Heart right ventricle (tissue), 16 donors: ENCODE measurements at regions not wholly inside any gene's neighbourhood (a gene's known extent, or its start where the extent isn't known, plus 50 kb on each side); places are given as distances from the start of the nearest gene placed in this dataset.
"Not testable (repeated sequence)": the region's sequence is repeated elsewhere in the genome, so short reads cannot be mapped to it uniquely, and the experiment has no call there.

ENCODE experiments used
- ATAC-seq, 8 donors: fragments of 200-7000 bp; cut with Tn5 transposase; one replicate each; pipeline ENCODE4 v1.9.1; 2020; ENCODE audit warnings: mild to moderate bottlenecking in 8 of 8, moderate library complexity in 8 of 8, moderate number of reproducible peaks in 1 of 8
- DNase-seq, 2 donors: peaks; one replicate each; pipeline ENCODE4 v3.0.0-alpha.2; 2020
- H3K27ac ChIP-seq, 10 donors: fragments of 200-600 bp; sonication (generic) in 2 of 10; one replicate each; pipeline versions ENCODE4 v1.5.0 to v1.8.0; 2020 to 2022; ENCODE audit warnings: mild to moderate bottlenecking in 3 of 10
- H3K27me3 ChIP-seq, 7 donors: fragments of 200-600 bp; one replicate each; pipeline ENCODE4 v1.8.0; 2021 to 2022; ENCODE audit warnings: mild to moderate bottlenecking in 2 of 7
- H3K36me3 ChIP-seq, 9 donors: fragments of 200-600 bp; sonication (generic) in 1 of 9; one replicate each; pipeline versions ENCODE4 v1.5.0 to v1.8.0; 2020 to 2022; ENCODE audit warnings: mild to moderate bottlenecking in 2 of 9
- H3K4me1 ChIP-seq, 9 donors: fragments of 200-600 bp; sonication (generic) in 1 of 9; one replicate each; pipeline versions ENCODE4 v1.5.0 to v1.8.0; 2020 to 2022; ENCODE audit warnings: mild to moderate bottlenecking in 4 of 9
- H3K4me3 ChIP-seq, 10 donors: fragments of 200-600 bp; sonication (generic) in 2 of 10; one replicate each; pipeline versions ENCODE4 v1.5.0 to v1.8.0; 2020 to 2022; ENCODE audit warnings: mild to moderate bottlenecking in 7 of 10, moderate library complexity in 2 of 10
- H3K9me3 ChIP-seq, 11 donors: fragments of 200-600 bp in 10 of 11; sonication (generic) in 2 of 11; one replicate each; pipeline versions ENCODE4 v1.5.0 to v1.8.0; 2013 to 2022; ENCODE audit warnings: mild to moderate bottlenecking in 2 of 11, control low read depth in 1 of 11, moderate library complexity in 1 of 11
- CTCF ChIP-seq, 9 donors: fragments of 200-600 bp; sonication (generic) in 2 of 9; IDR thresholded peaks; one replicate each; pipeline versions ENCODE4 v1.5.0 to v1.8.0; 2021 to 2022; ENCODE audit warnings: antibody characterized with exemption in 9 of 9, mild to moderate bottlenecking in 5 of 9, moderate library complexity in 1 of 9
- WGBS, 2 donors: extraction: QIAGEN DNeasy Blood & Tissue Kit; methylation state at CpG; one replicate each; pipeline ENCODE4 v1.1.7; 2013; ENCODE audit warnings: inconsistent platforms in 1 of 2; 5-methylcytosine and 5-hydroxymethylcytosine counted together
- intact Hi-C, 10 donors: fragments of 100-400 bp; cut with DNase I; formaldehyde crosslinking; loops; one replicate each; pipeline versions ENCODE4 v1.11.1 to v1.14.2; 2022
- donor health status: Arrhythmogenic right ventricular cardiomyopathy.
- donor health status: ischemic (EF 13 %, LVEDD 7.1; RV severe dilation, severe dysfunction).
- donor health status: healthy with polysubstance abuse.
- donor health status: DM: no; HTN: yes; CAD: no.
- donor health status: DM: no; HTN: no; CAD: no.
- donor health status: ischemic (EF 25% LVEDD 6.9; RV normal size, moderate dysfunction).
- donor health status: ischemic (EF 25% LVEDD 5.7; RV mildly dilated, moderate dysfunction).
- donor health status: healthy.
- donor health status: DM: yes; HTN: yes; CAD: no.
- donor health status: Ischemic cardiomyopathy.
- donor health status: ischemic (EF 35%, LVEDD 5.7; RV mildly dilated, moderate dysfunction).
- donor health status: nonischemic (EF 11% LVEDD 7.7; RV severe dilation, severe dysfunction).
- donor health status: DM: yes; HTN: yes; CAD: no.
- donor health status: PGD.
- donor health status: ischemic (EF 29% LVEDD 5.4; RV normal size, mild dysfunction).
- donor health status: nonischemic (EF 23%, LVEDD 6.1; RV moderate dilation, normal function).

DNA sequence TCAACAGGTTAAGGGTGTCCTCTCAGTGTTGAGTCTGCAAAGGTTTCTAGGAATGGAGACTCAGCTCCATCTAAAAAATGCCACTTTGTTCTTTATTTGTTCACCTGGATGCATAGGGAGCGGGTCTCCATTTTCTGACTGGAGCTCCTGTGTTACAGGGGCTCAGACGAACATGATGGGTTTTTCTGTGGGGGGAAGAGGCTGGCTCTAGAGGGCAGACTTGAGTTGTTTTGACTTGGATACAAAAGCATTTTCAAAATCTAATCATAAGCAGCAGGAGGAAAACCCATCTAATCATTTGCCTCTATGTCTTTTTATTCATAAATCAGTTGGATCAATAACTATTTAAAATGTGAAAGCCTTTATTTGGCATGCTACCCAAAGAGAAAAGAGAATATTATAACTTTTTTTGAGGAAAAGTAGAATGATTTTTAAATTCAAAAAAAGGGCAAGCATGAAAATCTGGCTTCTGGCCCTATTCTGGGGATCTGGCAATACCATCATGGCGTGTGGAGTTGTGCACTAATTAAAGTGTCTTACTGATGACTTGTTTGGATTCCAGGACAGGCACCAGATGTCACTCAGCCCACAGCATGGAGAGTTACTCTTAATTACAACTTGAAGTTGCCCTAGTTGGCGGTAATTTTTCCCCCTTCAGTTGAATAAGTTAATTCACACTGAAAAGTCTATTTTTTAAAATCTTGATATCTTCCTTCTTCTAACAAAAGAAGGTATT lies 594.9 kb downstream of the REEP3 start:
- 49 to 54% methylated on average over 4 of the region's 4 CpGs for WGBS, 2 donors
- Histone ChIP-seq H3K4me3 (no peak overlapping the region), H3K4me1 (no peaks in the 10 kb centered on the region), H3K36me3 (no peaks in the 10 kb centered on the region), H3K27ac (no peak overlapping the region), H3K9me3 (no peaks in the 10 kb centered on the region), H3K27me3 (no peaks in the 10 kb centered on the region)
- intact Hi-C loops = no loop called here
- ATAC-seq (no peak), DNase-seq (peak in 1 of 2 donors; percentile 4)
- TF ChIP-seq CTCF (IDR thresholded peaks at IDR 0.05) = peak in 8 of 9 donors; percentile 8 to 58 (median 43)

DNA sequence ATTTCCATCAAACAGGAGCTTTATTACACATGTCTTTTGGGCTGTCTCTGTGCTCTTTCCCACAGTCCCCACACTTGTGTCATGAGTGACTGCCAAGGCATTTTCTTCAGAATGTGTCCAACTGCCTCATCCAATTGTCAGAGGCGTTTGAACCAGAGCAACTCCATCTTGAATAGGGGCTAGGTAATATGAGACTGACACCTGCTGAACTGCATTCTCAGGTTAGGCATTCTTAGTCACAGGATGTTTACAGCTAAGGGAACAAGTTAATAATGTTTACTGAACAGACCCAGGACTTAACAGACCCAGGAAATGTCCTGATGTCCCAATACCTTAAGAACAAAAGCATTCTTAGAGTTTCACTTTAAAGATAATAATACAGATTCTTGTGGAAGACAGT lies 595.5 kb downstream of the REEP3 start:
- no peak for ATAC-seq
- no peaks in the 10 kb centered on the region for H3K27me3 ChIP-seq
- H3K4me1 ChIP-seq = no peaks in the 10 kb centered on the region
- no peak for DNase-seq
- intact Hi-C loops = no loop called here
- no peaks in the 10 kb centered on the region for H3K9me3 ChIP-seq
- no peak for TF ChIP-seq CTCF (IDR thresholded peaks at IDR 0.05)
- 67 to 80% methylated on average over 1 of the region's 1 CpG for WGBS, 2 donors
- H3K27ac ChIP-seq = no peak overlapping the region
- H3K4me3 ChIP-seq = no peak overlapping the region
- no peaks in the 10 kb centered on the region for H3K36me3 ChIP-seq

DNA sequence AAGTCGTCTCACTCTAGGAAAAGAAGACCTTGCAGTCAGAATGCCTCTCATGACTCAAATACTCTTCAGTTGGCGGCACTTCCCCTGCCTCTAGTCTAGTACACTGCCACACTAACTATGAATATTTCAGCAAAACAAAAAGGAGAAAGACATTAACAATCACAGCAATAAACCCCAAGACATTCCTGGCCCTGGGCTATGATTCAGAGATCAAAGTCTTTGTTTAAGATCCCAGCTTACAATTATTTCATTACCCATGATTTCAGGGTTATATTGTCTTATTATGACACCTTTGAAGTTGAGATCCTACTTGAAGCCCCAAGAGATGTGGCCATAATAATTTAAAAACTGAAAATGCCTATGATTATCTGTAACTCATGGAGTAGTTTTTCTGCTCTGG lies 597.5 kb downstream of the REEP3 start:
- Histone ChIP-seq H3K4me1 (no peaks in the 10 kb centered on the region), H3K4me3 (no peak overlapping the region), H3K9me3 (no peaks in the 10 kb centered on the region), H3K27ac (no peak overlapping the region), H3K27me3 (no peaks in the 10 kb centered on the region), H3K36me3 (no peaks in the 10 kb centered on the region)
- no peak for TF ChIP-seq CTCF (IDR thresholded peaks at IDR 0.05)
- intact Hi-C loops = no loop called here
- 85 to 88% methylated on average over 2 of the region's 2 CpGs for WGBS, 2 donors
- ATAC-seq (no peak), DNase-seq (no peak)

- H3K4me3 ChIP-seq, ATAC-seq, DNase-seq, H3K36me3 ChIP-seq, intact Hi-C loops, H3K4me1 ChIP-seq, H3K27me3 ChIP-seq, H3K9me3 ChIP-seq, H3K27ac ChIP-seq: not testable (repeated sequence)
- 85 to 87% methylated on average over 16 to 21 of the region's 23 CpGs for WGBS, 2 donors
Observed at GRCh38 chr10:64120301-64120980, 599.2 kb downstream of the REEP3 start.

DNA sequence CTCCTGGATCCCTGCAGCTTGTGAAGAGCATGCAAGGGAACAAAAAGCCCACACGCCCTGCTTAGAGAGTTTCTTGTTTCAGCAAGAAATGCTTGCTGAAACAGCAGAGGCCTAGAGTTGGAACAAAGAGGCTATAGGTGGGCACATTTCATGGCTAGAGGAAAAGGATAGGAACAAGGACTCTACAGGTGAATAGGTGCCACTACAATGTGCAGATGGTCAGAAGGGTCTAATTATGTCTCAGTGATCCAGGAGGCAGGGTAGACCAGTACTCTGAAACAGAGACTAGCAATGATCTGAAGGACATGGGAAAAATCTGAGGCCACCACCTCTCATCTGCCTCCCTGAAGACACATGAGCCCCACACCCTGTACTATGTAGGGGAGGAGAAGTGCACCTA lies 609.0 kb downstream of the REEP3 start:
- TF ChIP-seq CTCF (IDR thresholded peaks at IDR 0.05) = no peak
- intact Hi-C loops = no loop called here
- ATAC-seq (no peak), DNase-seq (no peak)
- Histone ChIP-seq H3K9me3 (peaks cover 0 to 16% (median 0%) of the 10 kb centered on the region in 11 donors), H3K27ac (no peak overlapping the region), H3K27me3 (no peaks in the 10 kb centered on the region), H3K4me1 (no peaks in the 10 kb centered on the region), H3K4me3 (no peak overlapping the region), H3K36me3 (no peaks in the 10 kb centered on the region)
- 71 to 74% methylated on average over 1 of the region's 1 CpG for WGBS, 2 donors
